ENCODE measurements at regions not wholly inside any gene's neighbourhood (a gene's known extent, or its start where the extent isn't known, plus 50 kb on each side); places are given as distances from the start of the nearest gene placed in this dataset.

- TF ChIP-seq, protein P1, sequence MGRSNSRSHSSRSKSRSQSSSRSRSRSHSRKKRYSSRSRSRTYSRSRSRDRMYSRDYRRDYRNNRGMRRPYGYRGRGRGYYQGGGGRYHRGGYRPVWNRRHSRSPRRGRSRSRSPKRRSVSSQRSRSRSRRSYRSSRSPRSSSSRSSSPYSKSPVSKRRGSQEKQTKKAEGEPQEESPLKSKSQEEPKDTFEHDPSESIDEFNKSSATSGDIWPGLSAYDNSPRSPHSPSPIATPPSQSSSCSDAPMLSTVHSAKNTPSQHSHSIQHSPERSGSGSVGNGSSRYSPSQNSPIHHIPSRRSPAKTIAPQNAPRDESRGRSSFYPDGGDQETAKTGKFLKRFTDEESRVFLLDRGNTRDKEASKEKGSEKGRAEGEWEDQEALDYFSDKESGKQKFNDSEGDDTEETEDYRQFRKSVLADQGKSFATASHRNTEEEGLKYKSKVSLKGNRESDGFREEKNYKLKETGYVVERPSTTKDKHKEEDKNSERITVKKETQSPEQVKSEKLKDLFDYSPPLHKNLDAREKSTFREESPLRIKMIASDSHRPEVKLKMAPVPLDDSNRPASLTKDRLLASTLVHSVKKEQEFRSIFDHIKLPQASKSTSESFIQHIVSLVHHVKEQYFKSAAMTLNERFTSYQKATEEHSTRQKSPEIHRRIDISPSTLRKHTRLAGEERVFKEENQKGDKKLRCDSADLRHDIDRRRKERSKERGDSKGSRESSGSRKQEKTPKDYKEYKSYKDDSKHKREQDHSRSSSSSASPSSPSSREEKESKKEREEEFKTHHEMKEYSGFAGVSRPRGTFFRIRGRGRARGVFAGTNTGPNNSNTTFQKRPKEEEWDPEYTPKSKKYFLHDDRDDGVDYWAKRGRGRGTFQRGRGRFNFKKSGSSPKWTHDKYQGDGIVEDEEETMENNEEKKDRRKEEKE (IDR thresholded peaks at IDR 0.05), result no peak
- no peak for TF ChIP-seq ASH2L (IDR thresholded peaks at IDR 0.05; ENCODE audit: borderline replicate concordance, low read depth)
- TF ChIP-seq, protein P2, sequence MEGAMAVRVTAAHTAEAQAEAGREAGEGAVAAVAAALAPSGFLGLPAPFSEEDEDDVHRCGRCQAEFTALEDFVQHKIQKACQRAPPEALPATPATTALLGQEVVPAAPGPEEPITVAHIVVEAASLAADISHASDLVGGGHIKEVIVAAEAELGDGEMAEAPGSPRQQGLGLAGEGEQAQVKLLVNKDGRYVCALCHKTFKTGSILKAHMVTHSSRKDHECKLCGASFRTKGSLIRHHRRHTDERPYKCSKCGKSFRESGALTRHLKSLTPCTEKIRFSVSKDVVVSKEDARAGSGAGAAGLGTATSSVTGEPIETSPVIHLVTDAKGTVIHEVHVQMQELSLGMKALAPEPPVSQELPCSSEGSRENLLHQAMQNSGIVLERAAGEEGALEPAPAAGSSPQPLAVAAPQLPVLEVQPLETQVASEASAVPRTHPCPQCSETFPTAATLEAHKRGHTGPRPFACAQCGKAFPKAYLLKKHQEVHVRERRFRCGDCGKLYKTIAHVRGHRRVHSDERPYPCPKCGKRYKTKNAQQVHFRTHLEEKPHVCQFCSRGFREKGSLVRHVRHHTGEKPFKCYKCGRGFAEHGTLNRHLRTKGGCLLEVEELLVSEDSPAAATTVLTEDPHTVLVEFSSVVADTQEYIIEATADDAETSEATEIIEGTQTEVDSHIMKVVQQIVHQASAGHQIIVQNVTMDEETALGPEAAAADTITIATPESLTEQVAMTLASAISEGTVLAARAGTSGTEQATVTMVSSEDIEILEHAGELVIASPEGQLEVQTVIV (IDR thresholded peaks at IDR 0.05; ENCODE audit: borderline replicate concordance, partially characterized antibody), result no peak
Measured at GRCh38 chr2:33927756-33928155, 328.7 kb upstream of the FAM98A start (continued).

DNA sequence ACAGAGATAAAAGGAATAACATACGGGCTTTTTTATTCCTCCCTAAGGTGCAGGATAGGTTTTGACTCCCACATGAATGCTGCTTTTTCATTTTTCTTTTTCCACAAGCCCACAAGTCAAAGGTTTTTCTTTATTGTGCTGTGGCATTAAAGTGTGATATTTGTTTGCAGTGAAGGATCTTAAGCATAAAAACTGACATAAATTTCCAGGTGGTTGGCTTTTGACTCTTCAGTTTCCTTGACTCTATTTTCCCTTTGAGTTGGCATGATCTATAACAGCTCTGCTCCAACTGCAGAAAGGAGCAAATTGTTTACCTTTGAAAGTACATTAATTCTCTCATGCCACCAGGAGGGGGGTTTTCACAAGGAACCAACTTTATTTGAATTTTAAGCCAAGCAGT is 326.2 kb upstream of the FAM98A start:
- RAD21 ChIA-PET (ENCODE audit: unreplicated experiment), result no interaction called here
- Histone ChIP-seq H3K4me2 (ENCODE audit: control insufficient read depth, insufficient read depth) (no peak overlapping the region), H3K27ac (ENCODE audit: control insufficient read depth, insufficient read depth) (no peak overlapping the region), H3K9me3 (replicated peaks; ENCODE audit: control insufficient read depth, insufficient read depth, low read length) (no peaks in the 10 kb centered on the region), H2AFZ (ENCODE audit: control insufficient read depth, low read depth, low read length) (no peak overlapping the region), H4K20me1 (ENCODE audit: control insufficient read depth, insufficient read depth) (no peaks in the 10 kb centered on the region), H3K36me3 (ENCODE audit: control insufficient read depth in 2 of 2, insufficient read depth in 2 of 2, low read length in 1 of 2) (no peaks in the 10 kb centered on the region), H3K27me3 (replicated peaks in 1 of 2; ENCODE audit: control insufficient read depth in 2 of 2, insufficient read depth in 2 of 2, low read length in 1 of 2) (no peaks in the 10 kb centered on the region), H3K9ac (ENCODE audit: control insufficient read depth, insufficient read depth, low read length) (no peak overlapping the region), H3K79me2 (ENCODE audit: control insufficient read depth, insufficient read depth, low read length) (no peaks in the 10 kb centered on the region), H3K4me1 (ENCODE audit: control insufficient read depth, insufficient read depth, low read length) (no peaks in the 10 kb centered on the region), H3K4me3 (no peak overlapping the region)
- no peak for ATAC-seq
- SMC1A ChIA-PET (ENCODE audit: uncharacterized antibody, unreplicated experiment), result interaction anchor here (0.5 kb wide), 1 partner anchor 219 kb away, joined by 3 read pairs; no protein-coding TSS in a partner anchor
- no peak for DNase-seq (ENCODE audit: low read depth, low spot score)
- no peak for FAIRE-seq
- BruUV-seq (replicated peaks), result no TSS peak
- in situ Hi-C loops (cut with MboI), result no loop called here
- POLR2A ChIA-PET, result no interaction called here
- WGBS (ENCODE audit: insufficient coverage, insufficient replicate concordance, low lambda C conversion rate, missing lambda C conversion rate), result 28% methylated on average over 1 of the region's 1 CpG
- intact Hi-C loops (cut with micrococcal nuclease; ENCODE audit: unreplicated experiment), result no loop called here
- CTCF ChIA-PET, result interaction anchor here (0.7 kb wide), 1 partner anchor 152 kb away, joined by 3 read pairs; no protein-coding TSS in a partner anchor
- TF ChIP-seq HDGF (IDR thresholded peaks at IDR 0.05) (no peak), MXI1 (IDR thresholded peaks at IDR 0.05; ENCODE audit: low read depth, low read length) (no peak), MAX (IDR thresholded peaks at IDR 0.05; ENCODE audit: low read depth, low read length) (no peak), SKIL (IDR thresholded peaks at IDR 0.05; ENCODE audit: low read depth, poor library complexity, severe bottlenecking) (no peak), STAT1 (conservative IDR thresholded peaks at IDR 0.05) (no peak), POU2F2 (IDR thresholded peaks at IDR 0.05; ENCODE audit: borderline replicate concordance, low read depth, low read length) (no peak), IKZF2 (IDR thresholded peaks at IDR 0.05) (no peak), CHD2 (IDR thresholded peaks at IDR 0.05; ENCODE audit: borderline replicate concordance, low read depth, low read length) (no peak), ATF7 (IDR thresholded peaks at IDR 0.05; ENCODE audit: low read depth) (no peak), KDM1A (IDR thresholded peaks at IDR 0.05; ENCODE audit: borderline replicate concordance) (no peak), BACH1 (IDR thresholded peaks at IDR 0.05; ENCODE audit: borderline replicate concordance) (no peak), PAX5 (IDR thresholded peaks at IDR 0.05; ENCODE audit: borderline replicate concordance, low read depth, low read length) (no peak)
- TF ChIP-seq, protein P3, sequence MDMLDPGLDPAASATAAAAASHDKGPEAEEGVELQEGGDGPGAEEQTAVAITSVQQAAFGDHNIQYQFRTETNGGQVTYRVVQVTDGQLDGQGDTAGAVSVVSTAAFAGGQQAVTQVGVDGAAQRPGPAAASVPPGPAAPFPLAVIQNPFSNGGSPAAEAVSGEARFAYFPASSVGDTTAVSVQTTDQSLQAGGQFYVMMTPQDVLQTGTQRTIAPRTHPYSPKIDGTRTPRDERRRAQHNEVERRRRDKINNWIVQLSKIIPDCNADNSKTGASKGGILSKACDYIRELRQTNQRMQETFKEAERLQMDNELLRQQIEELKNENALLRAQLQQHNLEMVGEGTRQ (IDR thresholded peaks at IDR 0.05; ENCODE audit: borderline replicate concordance, low read depth, low read length), result no peak

Data from GM12878 (cell line).